ENCODE measurements at regions not wholly inside any gene's neighbourhood (a gene's known extent, or its start where the extent isn't known, plus 50 kb on each side); places are given as distances from the start of the nearest gene placed in this dataset.

DNA sequence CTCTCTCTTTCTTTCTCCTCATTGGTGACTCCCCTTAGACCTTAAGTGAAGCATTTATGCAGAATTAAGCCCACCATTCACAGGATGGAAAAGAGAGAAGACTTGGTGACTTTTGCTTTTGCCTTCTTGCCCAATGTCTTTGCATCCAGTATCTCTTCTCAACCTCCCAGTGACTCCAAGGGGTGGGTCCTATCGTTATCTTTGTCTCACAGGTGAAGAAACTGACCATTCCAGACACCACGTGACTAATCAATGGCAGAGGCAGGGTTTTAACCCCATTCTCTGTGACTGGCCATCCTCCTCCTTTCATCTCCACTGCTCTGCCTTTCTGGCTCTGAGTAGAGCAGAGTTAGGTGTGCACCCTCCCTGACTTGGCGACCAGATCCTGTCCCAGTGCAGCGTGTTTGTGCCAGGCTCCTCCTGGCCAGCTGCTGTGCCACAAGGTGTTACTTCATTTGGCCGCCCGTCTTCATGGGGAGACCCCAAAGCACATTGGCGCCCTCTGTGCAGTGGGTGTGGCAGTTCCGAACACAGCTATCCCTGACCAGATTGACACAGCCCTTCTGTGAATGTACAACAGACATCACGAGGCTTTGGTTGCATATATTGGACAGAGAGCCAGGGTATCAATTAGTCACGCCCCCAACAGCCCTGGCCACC is 501.3 kb downstream of the CD83 start:
- DNase-seq: no peak

DNA sequence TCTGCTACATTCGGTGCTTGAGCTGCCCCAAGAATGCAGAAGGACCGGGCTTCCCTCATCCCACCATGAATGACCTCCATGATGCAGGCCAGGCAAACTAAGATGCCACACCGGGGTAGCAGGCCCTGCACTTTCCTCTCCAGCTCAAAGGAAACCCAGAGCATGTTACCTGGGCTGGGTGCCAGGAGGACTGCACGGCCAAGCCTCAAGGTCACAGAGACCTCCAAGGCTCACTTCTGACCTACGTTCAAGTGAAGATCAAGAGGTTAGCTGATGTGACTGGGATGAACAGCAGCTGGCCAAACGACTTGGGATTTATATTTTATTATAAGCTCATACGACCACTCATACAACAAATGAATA is 501.8 kb downstream of the CD83 start:
- no peak for DNase-seq

DNA sequence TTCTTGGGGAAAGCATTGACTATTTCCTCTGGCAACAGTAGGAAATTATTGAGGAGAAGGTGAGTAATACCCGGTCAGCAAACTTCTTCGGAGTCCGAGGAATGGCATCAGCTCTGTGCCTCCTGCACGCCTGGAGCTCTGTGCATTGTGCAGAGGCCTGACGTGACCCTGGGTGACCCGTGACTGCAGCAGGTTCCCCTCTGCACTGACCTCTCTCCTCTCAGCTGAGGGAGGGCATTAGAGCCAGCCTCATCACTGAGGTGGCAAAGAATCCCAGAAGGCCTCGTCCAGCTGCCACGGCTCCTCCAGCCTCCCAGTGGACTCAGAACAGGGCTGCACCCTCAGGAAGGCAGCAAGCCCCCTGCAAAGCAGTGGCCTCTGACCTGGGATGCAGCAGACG is 502.9 kb downstream of the CD83 start:
- no peak for DNase-seq

DNA sequence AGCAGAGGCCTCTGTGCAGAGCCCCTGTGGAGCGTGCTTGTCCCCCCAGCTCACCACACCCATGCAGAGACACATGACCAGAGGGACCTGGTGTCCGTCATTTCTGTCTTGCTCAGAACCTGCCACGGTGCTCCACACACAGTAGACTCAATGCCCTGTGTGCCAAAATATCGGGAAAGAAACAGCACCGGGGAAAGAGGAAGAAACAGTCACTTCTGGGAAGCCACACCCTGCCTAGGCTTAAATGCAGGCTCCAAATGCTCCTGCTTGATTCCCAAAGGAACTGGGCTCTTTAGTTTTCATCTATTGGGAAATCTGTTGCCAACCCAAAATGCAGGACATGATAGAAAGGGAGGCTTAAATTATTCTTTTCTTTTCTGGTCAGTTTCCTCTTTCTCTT is 503.9 kb downstream of the CD83 start:
- DNase-seq: no peak

DNA sequence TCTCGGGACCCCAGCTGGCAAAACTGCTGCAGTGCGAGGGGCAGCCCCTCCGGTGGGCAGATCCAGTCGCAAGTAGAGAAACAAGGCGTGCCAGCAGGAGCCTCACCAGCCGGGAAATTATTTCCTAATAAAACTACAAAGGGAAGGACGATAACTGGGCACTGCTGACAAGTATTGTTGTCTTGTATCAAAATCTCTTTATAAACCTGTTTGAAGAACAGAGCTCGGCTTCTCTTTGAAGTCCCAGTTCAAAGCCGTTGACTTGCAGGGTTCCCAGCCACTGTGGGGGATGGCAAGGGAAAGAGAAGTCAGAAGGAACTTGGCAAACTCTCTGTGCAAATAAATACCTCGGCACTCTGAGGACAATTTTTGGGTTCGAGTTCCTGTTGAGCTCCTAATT is 504.5 kb downstream of the CD83 start:
- DNase-seq: no peak

DNA sequence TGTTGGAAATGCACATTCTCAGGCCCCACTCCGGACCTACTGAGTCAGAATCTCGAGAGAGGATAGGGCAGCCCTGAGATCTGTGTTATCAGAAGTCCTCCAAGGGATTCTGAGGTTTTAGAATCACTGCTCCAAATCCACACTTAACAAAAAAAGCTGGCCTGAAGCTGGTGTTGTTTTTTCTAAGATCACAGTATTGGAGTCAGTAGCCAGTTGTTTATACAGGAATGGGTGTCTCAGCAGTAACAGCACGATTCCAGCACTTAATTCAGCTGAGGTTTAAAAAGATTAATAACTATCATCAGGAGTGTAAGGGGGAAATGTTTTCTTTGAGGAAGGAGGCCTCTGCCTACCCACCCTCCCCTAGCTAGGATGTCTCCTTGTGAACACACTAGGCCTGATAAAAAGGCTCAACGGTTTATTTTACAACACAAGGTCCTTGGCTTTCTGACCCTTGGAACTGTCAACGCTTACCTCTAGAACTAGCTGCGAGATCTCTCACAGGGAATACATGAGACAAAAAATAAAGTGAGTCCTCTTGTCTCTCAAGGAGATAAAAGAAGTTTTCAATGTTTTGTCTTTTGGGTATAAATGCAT is 505.4 kb downstream of the CD83 start:
- DNase-seq: no peak

DNA sequence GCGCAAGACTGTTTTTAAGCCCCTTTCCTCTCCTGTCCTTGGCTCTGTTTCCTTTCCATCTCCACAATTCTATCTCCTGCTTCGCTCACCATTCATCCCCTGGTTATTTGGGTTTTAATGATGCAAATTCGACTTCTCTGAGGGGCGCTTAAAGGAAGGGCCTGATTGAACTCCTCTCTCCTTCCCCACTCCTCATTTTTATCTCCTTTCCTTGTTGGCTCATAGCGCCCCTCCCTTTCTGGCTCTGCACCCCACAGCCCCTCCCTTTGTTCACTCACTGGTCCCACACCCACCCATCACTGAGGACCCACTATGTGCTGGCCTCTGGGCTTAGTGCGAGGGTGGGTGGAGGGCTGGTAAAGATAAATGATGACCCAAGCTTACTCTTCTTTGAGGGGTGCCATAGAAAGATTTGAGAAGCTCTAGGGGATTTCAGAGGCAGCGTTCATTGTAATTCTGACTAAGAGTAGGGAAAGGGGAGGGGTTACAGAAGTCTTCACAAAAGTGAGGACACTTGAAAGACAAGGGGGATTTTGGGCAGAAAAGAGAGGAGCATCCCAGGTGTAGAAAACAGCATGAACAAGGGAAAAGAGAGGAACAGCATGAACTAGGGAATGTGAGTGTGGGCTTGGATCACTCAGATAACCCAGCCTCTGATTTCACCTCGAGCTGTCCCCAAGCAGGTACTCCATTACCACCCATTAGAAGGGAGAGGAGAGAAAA is 507.8 kb downstream of the CD83 start:
- DNase-seq: no peak

DNA sequence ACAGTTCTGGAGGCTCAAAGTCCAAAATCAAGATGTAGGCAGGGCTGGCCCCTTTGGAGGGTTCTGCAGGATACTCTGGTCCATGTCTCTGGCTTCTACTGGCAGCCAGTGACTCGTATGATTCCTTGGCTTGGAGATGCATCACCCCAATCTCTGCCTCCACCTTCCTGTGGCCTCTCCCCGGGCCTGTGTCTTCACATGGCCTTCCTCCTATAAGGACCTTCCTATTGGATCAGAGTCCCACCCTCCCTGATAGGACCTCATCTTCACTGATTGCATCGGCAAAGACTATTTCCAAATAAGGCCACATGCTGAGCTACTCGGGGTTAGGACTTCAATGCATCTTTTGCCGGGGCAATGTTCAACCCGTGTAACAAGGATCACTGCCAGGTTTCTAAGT is 509.0 kb downstream of the CD83 start:
- DNase-seq: no peak

DNA sequence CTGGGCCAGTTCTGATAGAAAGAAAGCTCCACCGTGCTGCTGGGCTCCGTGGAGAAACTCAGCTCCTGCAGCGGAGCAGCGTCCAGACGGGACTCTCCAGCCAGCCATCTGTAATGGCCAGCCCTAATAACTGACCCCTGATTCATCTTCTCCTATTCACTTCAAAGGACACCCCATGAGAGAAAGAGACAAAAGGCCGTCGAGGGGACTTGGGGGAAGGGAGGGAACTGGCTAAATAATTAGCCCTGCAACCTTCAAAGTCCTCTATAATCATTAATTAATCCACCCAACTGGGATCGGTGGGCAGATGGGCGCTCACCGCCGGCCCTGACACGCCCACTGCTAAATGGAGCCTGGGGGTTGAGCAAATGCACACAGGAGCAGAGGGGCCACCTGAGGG is 512.4 kb downstream of the CD83 start:
- no peak for DNase-seq

DNA sequence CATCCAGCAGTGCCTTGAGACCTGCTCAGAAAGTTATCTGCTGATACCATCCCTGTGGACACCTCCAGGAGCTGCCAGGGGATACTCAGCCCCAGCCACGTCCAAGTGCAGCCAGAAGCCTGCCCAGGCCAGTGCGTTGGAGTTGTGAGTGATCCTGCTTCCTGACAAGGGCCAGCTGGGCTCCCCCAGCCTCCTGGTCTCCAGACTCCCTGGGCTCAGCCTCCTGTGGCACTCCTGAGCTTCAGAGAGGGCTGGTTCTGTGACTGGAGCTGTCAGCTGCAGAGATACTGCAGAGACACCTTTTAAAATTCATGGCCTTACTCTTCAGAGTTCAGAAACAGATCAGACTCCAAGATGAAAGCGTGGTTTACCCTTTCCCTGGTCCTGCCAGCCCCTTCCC is 515.9 kb downstream of the CD83 start:
- DNase-seq: no peak

DNA sequence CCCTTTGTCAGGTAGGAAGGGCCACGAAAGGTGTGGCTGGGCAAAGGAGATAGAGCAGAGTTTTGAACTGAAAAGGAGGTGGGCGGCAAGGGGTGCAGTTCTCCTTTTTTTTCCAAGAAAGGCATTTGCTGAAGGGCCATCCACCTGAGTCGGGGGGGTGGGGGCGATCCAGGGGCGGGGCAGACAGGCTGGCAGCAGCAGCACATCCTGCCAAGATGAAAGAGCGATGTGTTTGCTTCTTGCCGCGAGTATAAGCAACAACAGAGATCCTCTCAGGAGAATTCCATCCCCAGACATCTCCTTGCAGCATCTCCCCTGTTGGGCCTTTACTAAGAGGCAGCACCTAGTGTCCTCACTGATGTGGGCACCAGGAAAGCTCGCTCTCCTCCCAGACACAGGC is 516.5 kb downstream of the CD83 start:
- no peak for DNase-seq

DNA sequence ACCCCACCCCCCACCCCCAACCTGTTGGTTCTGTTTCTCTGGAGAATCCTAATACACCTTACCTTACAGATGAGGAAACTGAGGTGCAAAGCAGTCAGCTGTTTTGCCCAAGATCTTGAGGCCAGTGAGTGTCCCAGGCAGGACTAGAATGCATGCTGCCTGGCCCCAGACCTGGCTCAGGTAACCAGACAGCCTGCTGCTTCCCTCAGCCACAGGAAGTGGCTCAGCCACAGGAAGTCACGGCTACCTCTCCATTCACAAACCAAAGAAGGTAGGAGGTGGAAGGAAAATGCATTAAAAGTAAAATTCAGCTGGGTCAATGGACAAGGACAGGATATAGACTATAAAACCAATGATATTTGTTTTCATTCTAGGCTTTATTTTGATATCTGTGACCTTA is 517.6 kb downstream of the CD83 start:
- DNase-seq: no peak

DNA sequence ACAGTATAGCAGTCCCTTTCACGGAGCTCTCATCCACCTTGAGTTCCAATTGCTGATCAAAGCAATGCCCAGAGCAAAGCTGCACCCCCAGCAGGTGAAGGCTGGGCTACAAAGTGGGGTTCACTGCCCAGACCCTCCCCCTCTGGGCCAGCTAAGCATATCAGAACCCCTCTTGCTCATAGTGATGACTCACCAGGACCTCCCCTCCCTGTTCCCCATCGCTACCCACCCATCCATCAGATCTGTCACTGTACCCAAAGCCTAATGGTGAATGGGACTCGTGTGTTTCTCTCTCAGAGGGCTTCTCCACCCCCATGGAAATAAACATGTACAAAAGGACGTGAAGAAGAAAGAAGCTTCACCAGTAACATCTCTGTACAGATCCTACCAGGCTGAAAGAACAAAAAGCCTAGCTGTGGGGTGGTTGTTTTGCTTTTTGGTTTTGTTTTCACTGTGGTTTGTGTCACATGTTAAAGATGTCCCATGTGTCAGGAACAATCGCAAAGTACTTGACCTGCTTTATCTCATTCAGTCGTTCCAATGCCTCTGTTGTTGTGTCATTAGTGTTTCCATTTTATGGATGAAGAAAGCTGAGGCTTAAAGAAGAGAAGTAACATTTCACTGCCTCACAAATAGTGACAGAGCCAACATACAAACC is 518.5 kb downstream of the CD83 start:
- no peak for DNase-seq

DNA sequence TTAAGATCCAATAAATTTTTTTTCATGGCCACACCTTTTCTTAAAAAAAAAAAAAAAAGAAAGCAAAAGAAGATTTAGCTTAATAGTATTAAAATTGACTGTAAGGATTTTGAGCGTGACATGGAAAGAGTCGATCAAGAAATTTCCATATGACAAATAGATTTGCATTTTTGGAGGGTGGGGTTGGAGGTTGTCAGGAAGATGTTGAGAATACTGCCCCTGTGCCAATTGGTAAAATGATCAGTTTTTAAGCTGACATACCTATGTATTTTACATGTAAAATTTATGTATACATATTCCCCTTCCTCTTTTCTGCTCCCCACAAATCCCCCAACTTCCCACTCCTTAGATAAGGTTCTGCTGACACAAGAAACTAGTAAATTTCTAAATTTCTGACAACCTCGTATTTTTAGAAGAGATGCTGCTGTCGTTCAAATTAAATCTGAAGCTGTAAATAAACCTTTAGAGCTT is 520.9 kb downstream of the CD83 start:
- no peak for DNase-seq

DNA sequence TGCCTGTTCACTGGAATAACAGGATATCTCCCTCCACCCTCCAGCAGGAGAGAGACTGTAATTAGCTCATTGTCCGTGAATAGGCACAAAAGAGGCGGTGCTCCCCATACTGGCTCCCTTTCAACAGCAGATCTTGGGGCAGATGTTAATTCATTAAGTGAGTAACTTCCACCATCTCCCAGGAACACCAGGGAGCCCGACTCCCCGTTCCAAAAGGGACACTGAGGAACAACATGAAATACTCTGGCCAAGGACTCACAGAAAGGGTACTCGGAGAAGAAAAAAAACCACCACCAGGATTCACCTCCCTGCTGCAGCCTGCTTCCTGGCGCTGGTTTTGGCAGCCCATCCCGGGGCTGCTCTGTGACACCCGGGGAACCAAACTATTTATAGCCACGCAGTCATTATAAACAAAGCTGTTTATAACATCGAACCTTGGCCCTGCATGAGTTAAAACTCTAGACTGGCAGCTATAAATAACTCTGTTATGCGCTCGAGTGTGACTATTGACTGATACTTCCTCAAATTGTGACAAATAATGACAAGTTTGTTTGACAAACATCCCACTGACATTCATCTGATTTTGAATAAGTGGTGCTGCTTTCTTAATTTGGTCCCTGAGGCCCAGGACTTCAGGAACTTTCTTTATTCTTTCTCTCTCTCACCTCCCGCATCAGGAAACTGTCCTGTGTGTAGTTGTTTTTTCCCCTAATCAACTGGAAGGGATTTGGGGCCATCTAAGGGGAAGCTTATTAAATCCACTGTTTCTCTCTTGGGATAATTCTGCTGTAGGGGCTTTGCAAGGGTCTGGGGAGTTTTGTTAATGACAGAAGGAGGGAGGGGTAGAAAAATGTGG is 521.6 kb downstream of the CD83 start:
- DNase-seq: no peak

DNA sequence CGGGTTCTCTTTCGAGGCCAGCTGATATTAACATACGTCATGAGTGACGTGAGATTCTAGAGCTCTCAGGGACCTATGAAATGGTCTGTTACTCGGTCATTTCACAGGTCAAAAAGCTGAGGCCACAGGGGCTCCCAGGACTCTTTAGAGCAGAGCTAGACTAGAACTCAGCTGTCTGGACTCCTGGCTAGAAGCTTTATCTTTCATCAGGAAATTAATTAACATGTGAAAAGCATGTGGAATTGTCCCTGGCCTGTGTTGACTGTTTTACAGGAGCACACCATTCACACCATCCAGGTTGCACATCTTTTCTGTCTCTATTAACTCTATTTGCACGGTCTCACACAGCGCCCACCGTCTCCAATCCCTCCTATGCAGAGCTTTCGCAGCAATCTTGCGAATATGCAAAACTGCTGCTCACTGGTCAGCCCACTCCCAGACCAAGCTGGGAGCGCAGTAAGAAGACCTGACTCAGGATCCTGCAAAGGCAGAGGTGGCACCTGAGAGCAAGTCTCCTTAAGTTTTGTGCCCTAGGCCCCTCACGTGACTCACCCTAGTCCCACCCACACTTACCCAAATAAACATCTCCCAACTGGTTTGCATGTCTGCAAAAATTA is 522.5 kb downstream of the CD83 start:
- no peak for DNase-seq

DNA sequence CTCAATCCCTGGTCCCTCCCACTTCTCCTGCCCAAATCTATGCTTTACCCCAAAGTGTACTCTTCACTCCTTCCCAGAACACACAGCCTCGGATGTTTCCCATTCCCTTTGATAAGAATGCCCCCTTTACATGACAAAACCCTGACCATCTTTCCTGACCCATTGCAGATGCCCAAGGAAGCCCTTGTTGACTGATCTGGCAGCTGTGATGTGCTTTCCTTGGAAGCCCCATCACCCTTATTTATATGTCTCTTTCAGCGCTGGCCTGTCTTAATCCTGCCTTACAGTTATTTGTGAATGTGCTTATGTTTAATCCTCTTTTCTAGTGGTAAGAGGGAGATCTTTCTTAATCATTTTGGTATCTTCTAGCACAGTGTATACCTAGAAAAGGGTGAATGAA is 523.1 kb downstream of the CD83 start:
- DNase-seq: no peak

DNA sequence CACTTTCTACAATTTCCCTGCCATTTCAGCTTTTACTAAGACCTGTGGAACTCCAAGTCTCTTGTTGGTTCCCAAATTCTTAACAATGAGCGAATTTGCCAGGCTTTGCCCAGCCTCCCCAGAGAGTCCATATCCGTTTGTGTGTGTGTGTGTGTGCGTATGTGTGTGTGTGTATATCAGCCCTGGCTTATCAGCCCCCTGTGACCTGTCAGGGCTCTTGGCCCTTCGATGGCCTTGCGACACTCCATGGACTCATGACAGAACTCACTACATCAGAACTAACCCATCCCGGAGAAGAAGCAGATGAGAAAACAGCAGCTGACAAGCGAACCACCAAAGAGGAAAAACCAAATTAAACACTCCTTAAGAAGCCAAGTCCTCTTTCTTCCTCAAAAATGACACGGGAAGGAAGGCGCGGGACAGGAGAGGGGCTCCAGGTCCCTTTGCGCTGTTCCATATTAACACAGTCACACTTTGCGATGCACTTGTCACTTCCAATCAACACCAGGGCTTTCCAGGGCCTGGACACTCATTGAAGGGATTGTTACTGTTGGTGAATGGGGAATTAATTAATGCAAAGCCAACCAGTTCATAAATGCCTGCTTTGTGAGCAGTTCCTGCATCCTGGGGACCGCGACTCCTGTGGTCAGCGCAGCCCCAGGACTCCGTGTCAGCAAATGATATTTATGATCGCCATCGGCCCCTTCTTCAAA is 524.0 kb downstream of the CD83 start:
- no peak for DNase-seq

DNA sequence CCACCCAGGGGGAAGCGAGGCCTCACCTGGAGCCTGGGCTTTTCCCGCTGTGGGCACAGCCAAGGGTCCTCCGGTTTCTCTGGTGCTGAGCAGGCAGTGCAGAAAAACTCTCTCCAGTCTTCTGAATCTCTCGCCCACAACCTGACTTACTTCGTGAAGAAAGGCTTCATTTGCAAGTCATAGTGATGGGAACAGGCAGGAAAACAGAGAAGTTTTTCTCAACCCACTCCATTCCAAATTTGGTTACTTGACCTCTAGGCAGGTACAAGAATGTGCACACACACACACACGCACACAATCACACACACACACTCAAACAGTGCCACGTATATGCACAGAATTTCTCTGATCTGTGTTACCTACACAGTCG is 524.5 kb downstream of the CD83 start:
- DNase-seq: no peak

DNA sequence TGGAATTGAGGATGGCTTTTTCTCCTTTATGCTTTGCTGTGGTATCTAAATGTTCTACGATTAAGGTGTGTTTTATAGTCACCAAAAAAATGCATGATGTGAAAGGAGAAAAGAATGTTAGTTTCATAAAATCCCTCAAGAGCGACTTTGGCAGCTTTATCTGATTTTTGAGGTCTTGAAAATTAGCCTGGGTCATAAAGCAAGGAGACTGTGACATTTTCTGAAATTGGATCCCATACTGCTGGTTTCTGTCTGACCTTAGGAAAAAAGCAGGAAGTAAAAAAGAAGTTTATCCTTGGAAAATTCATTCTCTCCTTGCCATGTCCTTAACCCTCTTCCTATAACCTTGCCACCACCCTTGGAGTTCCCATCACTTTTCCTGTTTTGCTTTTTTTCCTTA is 525.3 kb downstream of the CD83 start:
- no peak for DNase-seq

DNA sequence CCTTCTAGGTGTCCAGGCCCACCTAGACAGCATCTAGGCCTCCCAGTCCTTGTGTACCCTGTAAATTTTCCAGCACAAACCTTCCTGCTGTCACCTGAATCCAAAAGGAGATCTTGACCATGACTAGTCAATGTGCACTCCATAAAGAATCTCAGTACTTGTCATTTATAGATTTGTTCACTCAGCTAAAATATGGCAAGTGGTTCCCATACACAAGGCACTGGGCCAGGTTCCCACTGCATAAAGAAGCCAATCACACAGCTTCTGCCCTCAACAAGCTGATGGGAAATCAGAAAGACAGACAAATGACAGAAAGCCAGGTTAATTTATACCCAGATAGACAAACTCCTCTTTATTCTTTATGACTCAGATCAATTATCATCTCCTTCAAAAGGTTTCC is 526.8 kb downstream of the CD83 start:
- DNase-seq: no peak

DNA sequence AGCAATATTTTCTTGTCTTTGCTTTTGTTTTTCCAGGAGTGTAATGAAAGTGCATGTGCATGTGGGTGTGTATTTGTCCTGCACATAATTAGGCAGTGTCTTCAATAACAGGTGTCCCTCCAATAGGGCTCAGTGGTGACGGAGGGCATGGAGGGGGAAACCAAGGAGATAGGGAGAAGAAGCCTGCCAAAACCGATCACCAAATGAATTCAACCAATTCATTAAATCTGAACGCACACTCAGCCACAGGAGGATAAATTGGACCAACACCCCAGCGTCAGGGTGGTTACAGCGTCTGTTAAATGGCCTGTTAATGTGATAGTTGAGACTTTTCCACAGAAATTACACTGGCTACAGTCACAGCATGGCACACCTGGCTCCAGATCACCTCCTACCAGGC is 527.6 kb downstream of the CD83 start:
- no peak for DNase-seq

Measured in SW 1271 (cell line).